AG04449 (cell line): ENCODE measurements at regions not wholly inside any gene's neighbourhood (a gene's known extent, or its start where the extent isn't known, plus 50 kb on each side); places are given as distances from the start of the nearest gene placed in this dataset.

ENCODE experiments used
- CTCF ChIA-PET: fragments of 350-600 bp; formaldehyde crosslinking; extraction: SDS; loops from one replicate; lab custom pipeline; 2021; ENCODE audit warnings: antibody characterized with exemption; lab: Yijun Ruan, JAX
- POLR2A ChIA-PET: fragments of 400-600, 350-600 bp; formaldehyde crosslinking; extraction: SDS; loops from one replicate; lab custom pipeline; 2020; ENCODE audit warnings: antibody characterized with exemption, inconsistent platforms; lab: Yijun Ruan, JAX
- DNase-seq: peaks from one replicate; pipeline ENCODE4 v3.0.0-alpha.2; 2010; ENCODE audit warnings: low read depth, low spot score
- H3K4me3 ChIP-seq: 2 replicates; pipeline ENCODE4 v1.5.1; 2011; ENCODE audit warnings: low read depth, mild to moderate bottlenecking, control low read depth, low read length
- CTCF ChIP-seq: IDR thresholded peaks from one replicate; pipeline ENCODE4 v1.5.1; 2011; ENCODE audit warnings: mild to moderate bottlenecking, moderate library complexity, low read length, control low read depth, inconsistent platforms; ENCODE audit not compliant: insufficient read depth; ENCODE audit errors: missing control alignments

GRCh38 chrX:128287693-128288092, 235.5 kb upstream of the ACTRT1 start:
- ChIA-PET POLR2A (no interaction called here), CTCF (no interaction called here)
- no peak for DNase-seq
- H3K4me3 ChIP-seq = no peak overlapping the region
- TF ChIP-seq CTCF = no peak

GRCh38 chrX:128250621-128251020, 198.4 kb upstream of the ACTRT1 start:
- no peak overlapping the region for H3K4me3 ChIP-seq
- no peak for TF ChIP-seq CTCF
- CTCF ChIA-PET = no interaction called here
- no peak for DNase-seq
- POLR2A ChIA-PET = no interaction called here

- POLR2A ChIA-PET = no interaction called here
- CTCF ChIA-PET = no interaction called here
- DNase-seq = no peak
- H3K4me3 ChIP-seq = no peak overlapping the region
- no peak for TF ChIP-seq CTCF
Measured at GRCh38 chrX:128216364-128216763, 164.2 kb upstream of the ACTRT1 start.

GRCh38 chrX:128165884-128166408, 113.7 kb upstream of the ACTRT1 start:
- CTCF ChIA-PET = no interaction called here
- POLR2A ChIA-PET = no interaction called here
- no peak for TF ChIP-seq CTCF
- H3K4me3 ChIP-seq = no peak overlapping the region
- no peak for DNase-seq

GRCh38 chrX:128156204-128156603, 104.0 kb upstream of the ACTRT1 start:
- DNase-seq = no peak
- TF ChIP-seq CTCF = no peak
- POLR2A ChIA-PET = no interaction called here
- H3K4me3 ChIP-seq = no peak overlapping the region
- CTCF ChIA-PET = no interaction called here

GRCh38 chrX:128142745-128143144, 90.5 kb upstream of the ACTRT1 start:
- no peak for DNase-seq
- H3K4me3 ChIP-seq = no peak overlapping the region
- ChIA-PET CTCF (no interaction called here), POLR2A (no interaction called here)
- TF ChIP-seq CTCF = no peak
